ENCODE measurements at regions not wholly inside any gene's neighbourhood (a gene's known extent, or its start where the extent isn't known, plus 50 kb on each side); places are given as distances from the start of the nearest gene placed in this dataset.

GRCh38 chr3:73791356-73791755, 166.6 kb upstream of the PDZRN3 start:
- intact Hi-C loops (cut with micrococcal nuclease; ENCODE audit: unreplicated experiment): no loop called here
- H3K79me2 ChIP-seq (ENCODE audit: low read depth): no peaks in the 10 kb centered on the region
- no peaks in the 10 kb centered on the region for H4K20me1 ChIP-seq (ENCODE audit: insufficient read depth)
- TF ChIP-seq EZH2 (IDR thresholded peaks at IDR 0.05; ENCODE audit: low read depth) (no peak), CTCF (conservative IDR thresholded peaks at IDR 0.05) (no peak)
- H3K4me2 ChIP-seq: no peak overlapping the region
- 0 out of 2 replicates have a peak, but pooled peaks cover 3% of the 10 kb centered on the region for H3K27me3 ChIP-seq (ENCODE audit: insufficient read depth, low read depth)
- H3K9me3 ChIP-seq (ENCODE audit: insufficient read depth, low read depth): no peaks in the 10 kb centered on the region
- H3K4me1 ChIP-seq (replicated peaks; ENCODE audit: insufficient read depth): no peaks in the 10 kb centered on the region
- CTCF ChIA-PET: no interaction called here
- H3K9me2 ChIP-seq (ENCODE audit: insufficient read depth): no peaks in the 10 kb centered on the region
- H3K36me3 ChIP-seq (ENCODE audit: low read depth): no peaks in the 10 kb centered on the region
- no peak overlapping the region for H2AFZ ChIP-seq
- no TSS peak for BruUV-seq (replicated peaks)
- no peak for DNase-seq
- H3K27ac ChIP-seq: no peak overlapping the region
- POLR2A ChIA-PET (ENCODE audit: unreplicated experiment): no interaction called here
- H3K4me3 ChIP-seq: no peak overlapping the region
- H3F3A ChIP-seq (ENCODE audit: insufficient read depth, low read depth): no peaks in the 10 kb centered on the region

- Histone ChIP-seq H3K79me2 (ENCODE audit: low read depth) (no peaks in the 10 kb centered on the region), H2AFZ (no peak overlapping the region), H3K4me2 (no peak overlapping the region), H3K27me3 (ENCODE audit: insufficient read depth, low read depth) (0 out of 2 replicates have a peak, but pooled peaks cover 3% of the 10 kb centered on the region), H3F3A (ENCODE audit: insufficient read depth, low read depth) (no peaks in the 10 kb centered on the region), H3K36me3 (ENCODE audit: low read depth) (no peaks in the 10 kb centered on the region), H3K9me2 (ENCODE audit: insufficient read depth) (no peaks in the 10 kb centered on the region), H3K4me3 (no peak overlapping the region), H3K4me1 (replicated peaks; ENCODE audit: insufficient read depth) (no peaks in the 10 kb centered on the region), H3K9me3 (ENCODE audit: insufficient read depth, low read depth) (no peaks in the 10 kb centered on the region), H4K20me1 (ENCODE audit: insufficient read depth) (no peaks in the 10 kb centered on the region), H3K27ac (no peak overlapping the region)
- TF ChIP-seq EZH2 (IDR thresholded peaks at IDR 0.05; ENCODE audit: low read depth): no peak
- BruUV-seq (replicated peaks): no TSS peak
- intact Hi-C loops (cut with micrococcal nuclease; ENCODE audit: unreplicated experiment): no loop called here
- no peak for DNase-seq
- CTCF ChIA-PET: no interaction called here
- POLR2A ChIA-PET (ENCODE audit: unreplicated experiment): no interaction called here
Observed at GRCh38 chr3:73789825-73790444, 165.2 kb upstream of the PDZRN3 start.

GRCh38 chr3:73787620-73788019, 162.9 kb upstream of the PDZRN3 start:
- no peak for TF ChIP-seq CTCF (conservative IDR thresholded peaks at IDR 0.05)
- no peak for TF ChIP-seq EZH2 (IDR thresholded peaks at IDR 0.05; ENCODE audit: low read depth)
- no TSS peak for BruUV-seq (replicated peaks)
- Histone ChIP-seq H3K4me1 (replicated peaks; ENCODE audit: insufficient read depth) (no peaks in the 10 kb centered on the region), H3K27ac (no peak overlapping the region), H3K4me3 (no peak overlapping the region), H3K79me2 (ENCODE audit: low read depth) (no peaks in the 10 kb centered on the region), H4K20me1 (ENCODE audit: insufficient read depth) (no peaks in the 10 kb centered on the region), H2AFZ (no peak overlapping the region), H3K36me3 (ENCODE audit: low read depth) (no peaks in the 10 kb centered on the region), H3K4me2 (no peak overlapping the region), H3K9me2 (ENCODE audit: insufficient read depth) (no peaks in the 10 kb centered on the region), H3K27me3 (ENCODE audit: insufficient read depth, low read depth) (0 out of 2 replicates have a peak, but pooled peaks cover 3% of the 10 kb centered on the region), H3K9me3 (ENCODE audit: insufficient read depth, low read depth) (no peaks in the 10 kb centered on the region), H3F3A (ENCODE audit: insufficient read depth, low read depth) (no peaks in the 10 kb centered on the region)
- no peak for DNase-seq
- ChIA-PET POLR2A (ENCODE audit: unreplicated experiment) (no interaction called here), CTCF (no interaction called here)
- intact Hi-C loops (cut with micrococcal nuclease; ENCODE audit: unreplicated experiment): no loop called here

- H3K27me3 ChIP-seq (ENCODE audit: insufficient read depth, low read depth): 0 out of 2 replicates have a peak, but pooled peaks cover 3% of the 10 kb centered on the region
- no peaks in the 10 kb centered on the region for H4K20me1 ChIP-seq (ENCODE audit: insufficient read depth)
- no peak overlapping the region for H3K4me2 ChIP-seq
- no peak overlapping the region for H2AFZ ChIP-seq
- no peaks in the 10 kb centered on the region for H3K9me2 ChIP-seq (ENCODE audit: insufficient read depth)
- BruUV-seq (replicated peaks): no TSS peak
- CTCF ChIA-PET: no interaction called here
- H3K79me2 ChIP-seq (ENCODE audit: low read depth): no peaks in the 10 kb centered on the region
- POLR2A ChIA-PET (ENCODE audit: unreplicated experiment): no interaction called here
- H3K4me1 ChIP-seq (replicated peaks; ENCODE audit: insufficient read depth): no peaks in the 10 kb centered on the region
- H3K4me3 ChIP-seq: no peak overlapping the region
- no peaks in the 10 kb centered on the region for H3K9me3 ChIP-seq (ENCODE audit: insufficient read depth, low read depth)
- no peaks in the 10 kb centered on the region for H3K36me3 ChIP-seq (ENCODE audit: low read depth)
- H3F3A ChIP-seq (ENCODE audit: insufficient read depth, low read depth): no peaks in the 10 kb centered on the region
- TF ChIP-seq CTCF (conservative IDR thresholded peaks at IDR 0.05) (no peak), EZH2 (IDR thresholded peaks at IDR 0.05; ENCODE audit: low read depth) (no peak)
- H3K27ac ChIP-seq: no peak overlapping the region
- intact Hi-C loops (cut with micrococcal nuclease; ENCODE audit: unreplicated experiment): no loop called here
- DNase-seq: no peak
Observed at GRCh38 chr3:73786998-73787397, 162.3 kb upstream of the PDZRN3 start.

Data from PC-9 (cell line).